PC-3 (cell line): ENCODE measurements at regions not wholly inside any gene's neighbourhood (a gene's known extent, or its start where the extent isn't known, plus 50 kb on each side); places are given as distances from the start of the nearest gene placed in this dataset.

Experiments
- ATAC-seq: fragments of 200-7000 bp; cut with Tn5 transposase; 2 replicates; pipeline ENCODE4 v1.9.1; 2020; ENCODE audit warnings: mild to moderate bottlenecking, moderate library complexity
- BruUV-seq: library from RNA; stranded (reverse); fragments of 400-500 nt; replicated peaks from 2 replicates; lab custom pipeline; 2021; lab: Mats Ljungman, UMichigan
- CTCF ChIA-PET: fragments of 300-600 bp; sonication (Branson Sonifier 250); formaldehyde crosslinking; loops from one replicate; lab custom pipeline; 2022; ENCODE audit warnings: antibody characterized with exemption; lab: Charles Lee
- POLR2A ChIA-PET: fragments of 300-600 bp; sonication (Branson Sonifier 250); formaldehyde crosslinking; loops from one replicate; lab custom pipeline; 2022; ENCODE audit warnings: antibody characterized with exemption; ENCODE audit not compliant: unreplicated experiment; lab: Charles Lee
- DNase-seq: peaks from one replicate; pipeline ENCODE4 v3.0.0-alpha.2; 2015
- H2AFZ ChIP-seq: fragments of 300-600 bp; sonication (generic); 2 replicates; pipeline ENCODE4 v1.6.0; 2016; ENCODE audit warnings: antibody characterized with exemption, low read length
- H3F3A ChIP-seq: fragments of 300-600 bp; sonication (generic); one replicate; pipeline ENCODE4 v1.6.0; 2017; ENCODE audit warnings: antibody characterized with exemption, low read length, control low read depth, mild to moderate bottlenecking; ENCODE audit not compliant: unreplicated experiment
- H3K27ac ChIP-seq: fragments of 300-600 bp; sonication (generic); 2 replicates; pipeline ENCODE4 v1.5.1; 2016; ENCODE audit warnings: mild to moderate bottlenecking, low read length
- H3K27me3 ChIP-seq: fragments of 300-600 bp; sonication (generic); 2 replicates; pipeline ENCODE4 v1.6.1; 2016; ENCODE audit warnings: low read length, mixed read lengths
- H3K36me3 ChIP-seq: fragments of 300-600 bp; sonication (generic); 2 replicates; pipeline ENCODE4 v1.6.1; 2016; ENCODE audit warnings: low read depth, mixed run types, low read length, mixed read lengths
- H3K4me1 ChIP-seq: fragments of 300-600 bp; sonication (generic); 2 replicates; pipeline ENCODE4 v1.5.1; 2016; ENCODE audit warnings: low read length; ENCODE audit not compliant: insufficient read depth
- H3K4me2 ChIP-seq: fragments of 300-600 bp; sonication (generic); 2 replicates; pipeline ENCODE4 v1.6.0; 2016; ENCODE audit warnings: low read length
- H3K4me3 ChIP-seq: fragments of 300-600 bp; sonication (generic); 2 replicates; pipeline ENCODE4 v1.5.1; 2016; ENCODE audit warnings: mild to moderate bottlenecking, low read length, mixed read lengths
- H3K79me2 ChIP-seq: fragments of 300-600 bp; sonication (generic); 2 replicates; pipeline ENCODE4 v1.6.1; 2017; ENCODE audit warnings: low read length, mixed read lengths
- H3K9ac ChIP-seq: fragments of 300-600 bp; sonication (generic); 2 replicates; pipeline ENCODE4 v1.6.0; 2016; ENCODE audit warnings: mild to moderate bottlenecking, low read length
- H3K9me2 ChIP-seq: fragments of 300-600 bp; sonication (generic); replicated peaks from 2 replicates; pipeline ENCODE4 v1.6.1; 2016; ENCODE audit warnings: mixed run types, low read length, mixed read lengths
- H3K9me3 ChIP-seq: fragments of 300-600 bp; sonication (generic); 2 replicates; pipeline ENCODE4 v1.6.1; 2016; ENCODE audit warnings: low read length, mixed read lengths
- H4K20me1 ChIP-seq: fragments of 300-600 bp; sonication (generic); 2 replicates; pipeline ENCODE4 v1.6.1; 2016; ENCODE audit warnings: low read length, mixed read lengths
- EZH2 ChIP-seq: fragments of 300-600 bp; sonication (generic); IDR thresholded peaks from one replicate; pipeline ENCODE4 v1.6.1; 2017; ENCODE audit warnings: antibody characterized with exemption, mild to moderate bottlenecking, low read length; ENCODE audit not compliant: unreplicated experiment
- EZH2phosphoT487 ChIP-seq: fragments of 300-600 bp; sonication (generic); IDR thresholded peaks from 2 replicates; pipeline ENCODE4 v1.6.1; 2018; ENCODE audit warnings: mild to moderate bottlenecking, antibody characterized with exemption, low read length, borderline replicate concordance
- intact Hi-C: fragments of 100-400 bp; cut with micrococcal nuclease; formaldehyde crosslinking; loops from 2 replicates; pipeline ENCODE4 v1.9.0; 2023
- TF ChIP-seq, protein P1 (sequence below): fragments of 300-600 bp; sonication (generic); conservative IDR thresholded peaks from 2 replicates; pipeline ENCODE4 v1.5.1; 2017; ENCODE audit warnings: antibody characterized with exemption, low read depth, mild to moderate bottlenecking, low read length

- H3K9ac ChIP-seq, result no peak overlapping the region
- no peaks in the 10 kb centered on the region for H4K20me1 ChIP-seq
- ATAC-seq (no peak), DNase-seq (no peak)
- ChIA-PET POLR2A (no interaction called here), CTCF (no interaction called here)
- TF ChIP-seq, protein P1, sequence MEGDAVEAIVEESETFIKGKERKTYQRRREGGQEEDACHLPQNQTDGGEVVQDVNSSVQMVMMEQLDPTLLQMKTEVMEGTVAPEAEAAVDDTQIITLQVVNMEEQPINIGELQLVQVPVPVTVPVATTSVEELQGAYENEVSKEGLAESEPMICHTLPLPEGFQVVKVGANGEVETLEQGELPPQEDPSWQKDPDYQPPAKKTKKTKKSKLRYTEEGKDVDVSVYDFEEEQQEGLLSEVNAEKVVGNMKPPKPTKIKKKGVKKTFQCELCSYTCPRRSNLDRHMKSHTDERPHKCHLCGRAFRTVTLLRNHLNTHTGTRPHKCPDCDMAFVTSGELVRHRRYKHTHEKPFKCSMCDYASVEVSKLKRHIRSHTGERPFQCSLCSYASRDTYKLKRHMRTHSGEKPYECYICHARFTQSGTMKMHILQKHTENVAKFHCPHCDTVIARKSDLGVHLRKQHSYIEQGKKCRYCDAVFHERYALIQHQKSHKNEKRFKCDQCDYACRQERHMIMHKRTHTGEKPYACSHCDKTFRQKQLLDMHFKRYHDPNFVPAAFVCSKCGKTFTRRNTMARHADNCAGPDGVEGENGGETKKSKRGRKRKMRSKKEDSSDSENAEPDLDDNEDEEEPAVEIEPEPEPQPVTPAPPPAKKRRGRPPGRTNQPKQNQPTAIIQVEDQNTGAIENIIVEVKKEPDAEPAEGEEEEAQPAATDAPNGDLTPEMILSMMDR, result no peak
- TF ChIP-seq EZH2, result no peak
- TF ChIP-seq EZH2phosphoT487, result no peak
- H2AFZ ChIP-seq, result no peak overlapping the region
- no peak overlapping the region for H3K4me2 ChIP-seq
- no peaks in the 10 kb centered on the region for H3K4me1 ChIP-seq
- no peaks in the 10 kb centered on the region for H3K27me3 ChIP-seq
- no TSS peak for BruUV-seq
- H3K27ac ChIP-seq, result no peak overlapping the region
- H3K36me3 ChIP-seq, result no peaks in the 10 kb centered on the region
- H3F3A ChIP-seq, result no peaks in the 10 kb centered on the region
- intact Hi-C loops, result no loop called here
- H3K9me2 ChIP-seq, result no peaks in the 10 kb centered on the region
- H3K4me3 ChIP-seq, result no peak overlapping the region
- no peaks in the 10 kb centered on the region for H3K79me2 ChIP-seq
- H3K9me3 ChIP-seq, result no peaks in the 10 kb centered on the region
Observed at GRCh38 chr5:156245895-156246294, 81.1 kb upstream of the SGCD start.

DNA sequence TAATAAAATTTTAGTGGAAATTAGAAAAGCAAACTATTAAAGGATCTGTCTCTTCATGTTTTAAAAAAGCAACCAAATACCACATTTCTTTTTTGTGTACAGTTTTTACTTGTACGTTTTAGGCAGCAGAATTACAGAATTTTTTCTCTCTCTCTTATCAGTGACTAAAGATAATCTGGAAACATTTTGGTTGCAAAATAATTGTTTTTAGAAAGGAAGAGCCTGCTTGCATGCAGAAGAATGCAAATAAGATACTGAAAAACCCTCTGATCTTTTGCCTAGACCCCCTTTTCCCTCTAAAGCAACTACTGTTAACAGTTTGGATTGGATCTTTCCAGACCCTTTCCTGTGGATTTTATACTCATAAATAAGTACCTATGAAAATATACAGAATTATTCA, 75.9 kb upstream of the SGCD start:
- H3K9me2 ChIP-seq, result no peaks in the 10 kb centered on the region
- H3K4me1 ChIP-seq, result no peaks in the 10 kb centered on the region
- H3K79me2 ChIP-seq, result no peaks in the 10 kb centered on the region
- no peaks in the 10 kb centered on the region for H4K20me1 ChIP-seq
- no peak for TF ChIP-seq EZH2
- TF ChIP-seq, protein P1, result no peak
- no peak for TF ChIP-seq EZH2phosphoT487
- H3K36me3 ChIP-seq, result no peaks in the 10 kb centered on the region
- H3K4me3 ChIP-seq, result no peak overlapping the region
- H3K9ac ChIP-seq, result no peak overlapping the region
- H3K4me2 ChIP-seq, result no peak overlapping the region
- no peaks in the 10 kb centered on the region for H3K9me3 ChIP-seq
- no peaks in the 10 kb centered on the region for H3K27me3 ChIP-seq
- H3K27ac ChIP-seq, result no peak overlapping the region
- intact Hi-C loops, result no loop called here
- DNase-seq (no peak), ATAC-seq (no peak)
- no TSS peak for BruUV-seq
- CTCF ChIA-PET, result no interaction called here
- no peaks in the 10 kb centered on the region for H3F3A ChIP-seq
- POLR2A ChIA-PET, result no interaction called here
- no peak overlapping the region for H2AFZ ChIP-seq

- intact Hi-C loops, result no loop called here
- Histone ChIP-seq H3K4me3 (no peak overlapping the region), H3K27me3 (no peaks in the 10 kb centered on the region), H3K9ac (no peak overlapping the region), H3K9me2 (no peaks in the 10 kb centered on the region), H3K4me1 (no peaks in the 10 kb centered on the region), H2AFZ (no peak overlapping the region), H4K20me1 (no peaks in the 10 kb centered on the region), H3F3A (no peaks in the 10 kb centered on the region), H3K79me2 (no peaks in the 10 kb centered on the region), H3K4me2 (no peak overlapping the region), H3K27ac (no peak overlapping the region), H3K36me3 (no peaks in the 10 kb centered on the region), H3K9me3 (no peaks in the 10 kb centered on the region)
- TF ChIP-seq, protein P1, result no peak
- TF ChIP-seq EZH2 (no peak), EZH2phosphoT487 (no peak)
- DNase-seq, result no peak
- BruUV-seq, result no TSS peak
- no peak for ATAC-seq
- CTCF ChIA-PET, result no interaction called here
- POLR2A ChIA-PET, result no interaction called here
Observed at GRCh38 chr5:156253130-156253529, 73.8 kb upstream of the SGCD start.
